ENCODE measurements at regions not wholly inside any gene's neighbourhood (a gene's known extent, or its start where the extent isn't known, plus 50 kb on each side); places are given as distances from the start of the nearest gene placed in this dataset.

GRCh38 chr7:119167431-119167830, 942.9 kb downstream of the ANKRD7 start:
- no peak overlapping the region for H3K27ac ChIP-seq
- no peak for DNase-seq (ENCODE audit: extremely low spot score in 2 of 2)
- H3K4me3 ChIP-seq = no peak overlapping the region
- no peaks in the 10 kb centered on the region for H3K4me1 ChIP-seq
- no peaks in the 10 kb centered on the region for H3K9me3 ChIP-seq
- intact Hi-C loops (cut with DNase I) = no loop called here
- H3K36me3 ChIP-seq = no peaks in the 10 kb centered on the region
- H3K27me3 ChIP-seq = no peaks in the 10 kb centered on the region
- TF ChIP-seq CTCF (IDR thresholded peaks at IDR 0.05) (no peak), POLR2AphosphoS5 (IDR thresholded peaks at IDR 0.05; ENCODE audit: insufficient read depth in 1 of 2, low read depth in 1 of 2) (no peak), POLR2A (IDR thresholded peaks at IDR 0.05) (no peak)

- intact Hi-C loops (cut with DNase I) = no loop called here
- H3K27me3 ChIP-seq = no peaks in the 10 kb centered on the region
- H3K36me3 ChIP-seq = no peaks in the 10 kb centered on the region
- DNase-seq (ENCODE audit: extremely low spot score in 2 of 2) = no peak
- no peaks in the 10 kb centered on the region for H3K4me1 ChIP-seq
- H3K9me3 ChIP-seq = no peaks in the 10 kb centered on the region
- H3K27ac ChIP-seq = no peak overlapping the region
- no peak overlapping the region for H3K4me3 ChIP-seq
- no peak for TF ChIP-seq CTCF (IDR thresholded peaks at IDR 0.05)
- TF ChIP-seq POLR2A (IDR thresholded peaks at IDR 0.05) = no peak
- TF ChIP-seq POLR2AphosphoS5 (IDR thresholded peaks at IDR 0.05; ENCODE audit: insufficient read depth in 1 of 2, low read depth in 1 of 2) = no peak
Measured at GRCh38 chr7:119172043-119172442, 947.5 kb downstream of the ANKRD7 start.

GRCh38 chr7:119175911-119176627, 951.6 kb downstream of the ANKRD7 start:
- H3K4me1 ChIP-seq = no peaks in the 10 kb centered on the region
- TF ChIP-seq POLR2A (IDR thresholded peaks at IDR 0.05) = no peak
- TF ChIP-seq POLR2AphosphoS5 (IDR thresholded peaks at IDR 0.05; ENCODE audit: insufficient read depth in 1 of 2, low read depth in 1 of 2) = no peak
- TF ChIP-seq CTCF (IDR thresholded peaks at IDR 0.05) = peak in 2 of 3 experiments; percentile 30 to 69
- no peaks in the 10 kb centered on the region for H3K36me3 ChIP-seq
- H3K27ac ChIP-seq = no peak overlapping the region
- intact Hi-C loops (cut with DNase I) = no loop called here
- no peak for DNase-seq (ENCODE audit: extremely low spot score in 2 of 2)
- no peaks in the 10 kb centered on the region for H3K27me3 ChIP-seq
- no peak overlapping the region for H3K4me3 ChIP-seq
- no peaks in the 10 kb centered on the region for H3K9me3 ChIP-seq

GRCh38 chr7:119177863-119178262, 953.4 kb downstream of the ANKRD7 start:
- no peak for DNase-seq (ENCODE audit: extremely low spot score in 2 of 2)
- TF ChIP-seq POLR2AphosphoS5 (IDR thresholded peaks at IDR 0.05; ENCODE audit: insufficient read depth in 1 of 2, low read depth in 1 of 2) (no peak), POLR2A (IDR thresholded peaks at IDR 0.05) (no peak), CTCF (IDR thresholded peaks at IDR 0.05) (no peak)
- H3K27me3 ChIP-seq = no peaks in the 10 kb centered on the region
- H3K4me3 ChIP-seq = no peak overlapping the region
- H3K9me3 ChIP-seq = no peaks in the 10 kb centered on the region
- intact Hi-C loops (cut with DNase I) = no loop called here
- no peaks in the 10 kb centered on the region for H3K36me3 ChIP-seq
- no peak overlapping the region for H3K27ac ChIP-seq
- no peaks in the 10 kb centered on the region for H3K4me1 ChIP-seq

- H3K36me3 ChIP-seq = no peaks in the 10 kb centered on the region
- intact Hi-C loops (cut with DNase I) = no loop called here
Measured at GRCh38 chr7:119184124-119184788, 959.8 kb downstream of the ANKRD7 start.

More at GRCh38 chr7:119184124-119184788, 959.8 kb downstream of the ANKRD7 start:
- TF ChIP-seq CTCF (IDR thresholded peaks at IDR 0.05) = no peak
- TF ChIP-seq POLR2AphosphoS5 (IDR thresholded peaks at IDR 0.05; ENCODE audit: insufficient read depth in 1 of 2, low read depth in 1 of 2) = no peak
- TF ChIP-seq POLR2A (IDR thresholded peaks at IDR 0.05) = no peak
- Histone ChIP-seq H3K4me1 (no peaks in the 10 kb centered on the region), H3K27me3 (no peaks in the 10 kb centered on the region), H3K27ac (no peak overlapping the region), H3K9me3 (no peaks in the 10 kb centered on the region), H3K4me3 (no peak overlapping the region)
- DNase-seq (ENCODE audit: extremely low spot score in 2 of 2) = no peak

All from vagina (tissue), 2 donors.